22Rv1 (cell line): ENCODE measurements at regions not wholly inside any gene's neighbourhood (a gene's known extent, or its start where the extent isn't known, plus 50 kb on each side); places are given as distances from the start of the nearest gene placed in this dataset.

Source experiments
- H3K27ac ChIP-seq: fragments of 450-650 bp; 2 replicates; pipeline ENCODE4 v1.5.1; 2017
- ZFX ChIP-seq: fragments of 450-650 bp; IDR thresholded peaks from 2 replicates; pipeline ENCODE4 v1.6.1; 2017; ENCODE audit warnings: antibody characterized with exemption, borderline replicate concordance
- TF ChIP-seq, protein P1 (sequence below): fragments of 450-650 bp; IDR thresholded peaks from 2 replicates; pipeline ENCODE4 v1.5.1; 2017; ENCODE audit warnings: mild to moderate bottlenecking

GRCh38 chr3:44104043-44104442, 137.6 kb upstream of the TOPAZ1 start:
- no peak overlapping the region for H3K27ac ChIP-seq
- TF ChIP-seq ZFX = no peak
- TF ChIP-seq, protein P1, sequence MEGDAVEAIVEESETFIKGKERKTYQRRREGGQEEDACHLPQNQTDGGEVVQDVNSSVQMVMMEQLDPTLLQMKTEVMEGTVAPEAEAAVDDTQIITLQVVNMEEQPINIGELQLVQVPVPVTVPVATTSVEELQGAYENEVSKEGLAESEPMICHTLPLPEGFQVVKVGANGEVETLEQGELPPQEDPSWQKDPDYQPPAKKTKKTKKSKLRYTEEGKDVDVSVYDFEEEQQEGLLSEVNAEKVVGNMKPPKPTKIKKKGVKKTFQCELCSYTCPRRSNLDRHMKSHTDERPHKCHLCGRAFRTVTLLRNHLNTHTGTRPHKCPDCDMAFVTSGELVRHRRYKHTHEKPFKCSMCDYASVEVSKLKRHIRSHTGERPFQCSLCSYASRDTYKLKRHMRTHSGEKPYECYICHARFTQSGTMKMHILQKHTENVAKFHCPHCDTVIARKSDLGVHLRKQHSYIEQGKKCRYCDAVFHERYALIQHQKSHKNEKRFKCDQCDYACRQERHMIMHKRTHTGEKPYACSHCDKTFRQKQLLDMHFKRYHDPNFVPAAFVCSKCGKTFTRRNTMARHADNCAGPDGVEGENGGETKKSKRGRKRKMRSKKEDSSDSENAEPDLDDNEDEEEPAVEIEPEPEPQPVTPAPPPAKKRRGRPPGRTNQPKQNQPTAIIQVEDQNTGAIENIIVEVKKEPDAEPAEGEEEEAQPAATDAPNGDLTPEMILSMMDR = no peak

DNA sequence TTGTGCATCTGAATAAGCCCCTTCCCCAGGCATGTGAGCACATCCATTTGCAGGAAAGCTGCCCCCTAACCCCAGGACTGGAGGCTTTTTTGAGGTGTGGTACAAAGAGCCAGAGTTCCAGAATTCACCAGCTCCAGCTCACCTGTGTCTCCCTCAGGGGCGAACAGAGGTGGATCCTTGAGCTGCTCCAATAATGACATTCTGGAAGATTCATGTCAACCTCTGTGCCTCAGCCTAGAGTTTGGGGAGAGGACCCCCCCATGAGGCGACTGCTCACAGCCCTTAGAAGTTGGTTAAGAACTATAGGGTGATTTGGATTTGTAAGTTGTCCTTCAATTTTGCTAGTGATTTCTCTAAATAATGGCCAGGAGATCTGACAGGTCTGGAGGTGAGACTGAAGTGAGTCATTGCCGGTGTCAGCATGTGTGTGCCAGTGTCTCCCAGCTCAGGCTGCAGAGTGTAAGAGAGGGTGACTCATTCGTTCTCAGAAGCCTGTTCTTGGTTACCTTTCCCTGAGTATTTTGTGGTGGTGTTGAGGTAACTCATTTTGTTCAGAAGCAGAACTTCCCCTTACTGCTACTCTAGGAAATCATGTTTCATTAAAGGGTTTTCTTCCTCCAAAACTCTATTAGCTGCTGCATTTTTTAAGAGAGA, 136.9 kb upstream of the TOPAZ1 start:
- TF ChIP-seq, protein P1 = no peak
- no peak for TF ChIP-seq ZFX
- no peak overlapping the region for H3K27ac ChIP-seq

DNA sequence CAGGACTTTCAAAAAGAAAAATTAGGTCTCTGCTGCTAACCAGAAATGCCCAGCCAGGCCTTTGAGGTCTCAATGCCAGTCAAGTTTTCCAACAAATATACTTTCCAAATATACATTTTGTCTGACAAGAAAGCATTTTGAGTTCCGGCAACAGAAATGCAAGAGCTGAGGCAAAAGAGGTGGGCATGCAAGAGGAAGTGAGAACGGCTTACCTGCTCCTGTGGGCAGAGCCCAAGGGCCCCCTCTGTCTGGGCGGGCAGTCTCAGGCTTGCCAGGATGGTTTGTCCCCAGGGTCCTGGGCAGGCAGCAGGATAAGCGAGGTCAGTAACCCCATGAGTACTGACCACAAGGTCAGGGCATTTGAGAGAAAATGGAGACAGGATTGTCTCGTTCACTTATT, 136.1 kb upstream of the TOPAZ1 start:
- TF ChIP-seq, protein P1 = no peak
- TF ChIP-seq ZFX = no peak
- no peak overlapping the region for H3K27ac ChIP-seq

GRCh38 chr3:44106756-44107155, 134.9 kb upstream of the TOPAZ1 start:
- TF ChIP-seq, protein P1 = no peak
- no peak for TF ChIP-seq ZFX

DNA sequence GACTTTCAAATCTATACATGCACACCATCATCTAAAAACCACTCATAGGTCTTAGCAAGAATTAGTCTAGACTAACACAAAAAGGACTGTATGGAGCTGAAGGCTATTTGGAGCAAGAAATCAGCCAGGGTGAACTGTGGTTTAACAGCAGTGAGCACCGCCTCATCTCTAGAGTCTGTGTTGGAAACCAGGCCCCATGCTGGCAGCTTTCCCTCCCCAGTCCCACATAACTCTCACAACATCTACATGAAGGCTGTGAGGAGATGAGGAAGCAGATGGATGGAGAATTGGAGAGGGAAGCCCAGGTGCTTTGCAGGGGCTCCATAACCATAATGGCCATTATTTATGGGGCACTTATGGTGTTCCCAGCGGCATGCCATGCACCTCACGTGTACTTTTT, 133.2 kb upstream of the TOPAZ1 start:
- TF ChIP-seq ZFX = no peak
- TF ChIP-seq, protein P1 = no peak
- H3K27ac ChIP-seq = no peak overlapping the region

More at GRCh38 chr3:44106756-44107155, 134.9 kb upstream of the TOPAZ1 start:
- no peak overlapping the region for H3K27ac ChIP-seq

DNA sequence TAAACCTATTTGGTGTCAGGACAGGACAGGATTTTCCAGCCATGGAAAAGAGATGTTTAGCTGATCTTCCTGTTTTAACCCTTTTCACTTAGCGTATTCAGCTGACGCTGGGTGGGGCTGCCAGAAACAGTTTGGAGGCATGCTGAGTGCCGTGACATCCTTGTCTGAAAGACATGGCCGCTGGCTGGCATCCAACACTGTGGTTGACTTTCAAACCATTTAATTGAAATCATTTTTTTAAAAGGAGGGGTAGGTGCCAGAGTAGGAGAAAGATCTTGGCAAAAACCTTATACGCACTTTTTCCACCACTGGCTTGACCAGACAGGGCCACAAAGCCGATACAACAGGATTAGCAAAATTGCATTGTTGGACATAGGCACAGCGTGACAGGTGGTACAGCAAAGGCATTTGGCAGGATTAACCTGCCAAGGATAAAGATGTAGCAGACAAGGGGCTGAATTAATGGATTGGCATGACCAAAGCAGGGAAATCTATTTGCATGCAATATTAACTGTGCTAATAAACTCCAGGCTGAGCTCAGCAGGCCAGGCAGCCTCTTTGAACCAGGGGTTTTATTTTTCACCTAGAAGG, 131.8 kb upstream of the TOPAZ1 start:
- H3K27ac ChIP-seq = no peak overlapping the region
- TF ChIP-seq, protein P1 = no peak
- TF ChIP-seq ZFX = no peak

- TF ChIP-seq, protein P1 = no peak
- TF ChIP-seq ZFX = no peak
- H3K27ac ChIP-seq = no peak overlapping the region
Measured at GRCh38 chr3:44110648-44111047, 131.0 kb upstream of the TOPAZ1 start.
